NCI-H2107 treated with DMSO at 0.1 percent for 48 hours (cell line): ENCODE measurements at regions not wholly inside any gene's neighbourhood (a gene's known extent, or its start where the extent isn't known, plus 50 kb on each side); places are given as distances from the start of the nearest gene placed in this dataset.

ENCODE experiments used
- DNase-seq: peaks from one replicate; lab custom pipeline; 2025; ENCODE audit not compliant: unreplicated experiment; lab: John Stamatoyannopoulos, UW

- DNase-seq: no peak
These were observed 62.6 kb downstream of the MIS18A start for GRCh38 chr21:32216293-32216692.

DNA sequence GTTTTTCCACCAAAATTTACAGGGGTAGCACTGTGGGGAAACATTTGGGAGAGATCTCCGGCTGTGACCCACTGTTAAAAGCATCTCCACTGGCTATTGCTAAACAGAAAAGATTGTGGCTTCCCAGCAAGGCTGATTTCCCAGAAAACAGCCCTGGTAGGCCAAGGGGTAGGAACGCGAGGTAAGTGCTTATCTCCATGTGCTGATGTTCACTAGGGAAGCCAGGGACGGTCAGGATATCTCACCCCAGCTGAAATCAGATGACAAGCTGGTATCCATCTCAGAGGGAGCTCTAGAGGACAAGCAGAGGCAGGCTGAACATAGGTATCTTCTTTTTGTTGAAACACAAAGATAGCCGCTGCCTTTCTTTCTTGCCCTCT, 63.6 kb downstream of the MIS18A start:
- no peak for DNase-seq

GRCh38 chr21:32214654-32215305, 64.1 kb downstream of the MIS18A start:
- no peak for DNase-seq

- no peak for DNase-seq
These were observed 66.7 kb downstream of the MIS18A start for GRCh38 chr21:32212116-32212515.

DNA sequence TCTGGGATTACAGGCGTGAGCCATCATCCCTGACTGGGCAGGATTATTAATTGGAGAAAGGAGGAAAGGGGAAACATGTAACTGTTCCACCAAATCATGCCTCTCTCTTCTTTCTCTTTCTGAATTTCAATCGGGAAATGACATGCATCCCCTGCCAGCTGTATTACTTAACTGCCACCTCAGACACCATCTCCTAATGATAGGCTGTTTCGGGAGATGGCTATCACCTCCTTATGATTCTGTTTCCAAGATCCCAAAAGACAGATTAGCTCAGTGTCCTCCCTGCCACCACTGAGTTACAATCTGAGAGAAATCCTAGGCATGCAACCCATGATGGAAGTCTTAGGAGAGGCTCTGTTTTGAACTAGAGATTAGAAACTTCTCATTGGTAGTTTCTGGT, 67.5 kb downstream of the MIS18A start:
- no peak for DNase-seq

DNA sequence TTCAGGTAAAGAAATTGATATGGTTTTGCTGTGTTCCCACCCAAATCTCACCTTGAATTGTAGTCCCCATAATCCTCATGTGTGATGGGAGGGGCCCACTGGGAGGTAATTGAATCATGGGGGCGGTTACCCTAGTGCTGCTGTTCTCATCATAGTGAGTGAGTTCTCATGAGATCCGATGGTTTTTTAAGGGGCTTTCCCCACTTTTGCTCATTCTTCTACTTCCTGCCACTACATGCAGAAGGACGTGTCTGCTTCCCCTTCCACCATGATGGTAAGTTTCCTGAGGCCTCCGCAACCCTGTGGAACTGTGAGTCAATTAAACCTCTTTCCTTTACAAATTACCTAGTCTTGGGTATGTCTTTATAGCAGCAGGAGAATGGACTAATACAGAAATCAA, 69.3 kb downstream of the MIS18A start:
- DNase-seq: no peak

DNA sequence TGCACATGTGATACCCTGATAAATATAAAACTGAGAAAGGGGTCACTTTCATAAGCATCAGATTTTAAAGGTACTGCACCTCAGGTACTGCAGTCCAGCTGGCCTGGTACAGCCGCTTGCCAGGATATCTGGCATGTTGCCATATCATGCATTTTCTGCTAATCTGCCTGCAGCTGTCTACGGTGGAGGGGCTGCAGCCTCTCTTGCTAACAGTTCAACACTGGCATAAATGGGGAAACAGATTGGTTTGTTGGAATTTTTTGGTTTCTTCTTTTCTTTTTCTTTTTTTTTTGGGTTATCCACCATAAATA, 71.5 kb downstream of the MIS18A start:
- no peak for DNase-seq

GRCh38 chr21:32206631-32207405, 72.0 kb downstream of the MIS18A start:
- DNase-seq: no peak

GRCh38 chr21:32203877-32204480, 74.9 kb downstream of the MIS18A start:
- DNase-seq: no peak

DNA sequence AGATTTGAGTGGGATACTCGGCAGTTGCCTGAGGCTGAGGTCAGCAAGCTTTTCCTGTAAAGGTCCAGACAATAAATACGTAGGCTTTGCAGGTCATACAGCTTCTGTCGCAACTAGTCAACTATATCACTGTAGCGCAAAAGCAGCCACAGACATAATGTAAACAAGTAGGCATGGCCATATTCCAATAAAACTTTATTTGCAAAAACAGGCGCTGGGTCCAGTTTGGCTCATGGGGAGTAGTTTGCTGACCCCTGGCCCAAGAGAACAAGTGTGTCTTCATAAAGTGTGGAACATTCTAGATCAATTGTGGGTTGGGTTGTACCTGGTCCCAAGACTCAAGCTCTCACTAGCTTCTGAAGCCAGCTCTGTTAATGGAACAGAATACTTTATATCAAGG, 78.8 kb downstream of the MIS18A start:
- DNase-seq: no peak

DNA sequence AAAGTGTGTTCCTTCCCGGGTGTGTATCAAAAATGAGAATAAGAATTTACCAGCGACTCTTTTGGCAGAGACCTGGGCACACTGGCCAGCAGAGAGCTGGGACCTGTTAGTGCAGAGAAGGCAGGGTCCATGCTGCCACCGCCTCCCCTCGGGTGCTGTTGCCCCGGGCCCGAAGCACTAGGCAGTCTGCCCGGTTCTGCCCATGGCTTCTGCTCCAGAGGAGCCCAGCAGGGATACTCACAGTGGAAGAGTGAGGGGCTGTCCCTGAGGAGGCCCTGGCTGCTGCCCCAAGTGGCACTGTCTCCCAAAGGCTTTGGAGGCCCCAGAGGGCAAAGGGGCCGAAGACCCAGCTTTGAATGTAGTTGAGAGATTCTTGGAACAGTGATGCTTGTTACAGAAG, 80.5 kb downstream of the MIS18A start:
- DNase-seq: no peak

DNA sequence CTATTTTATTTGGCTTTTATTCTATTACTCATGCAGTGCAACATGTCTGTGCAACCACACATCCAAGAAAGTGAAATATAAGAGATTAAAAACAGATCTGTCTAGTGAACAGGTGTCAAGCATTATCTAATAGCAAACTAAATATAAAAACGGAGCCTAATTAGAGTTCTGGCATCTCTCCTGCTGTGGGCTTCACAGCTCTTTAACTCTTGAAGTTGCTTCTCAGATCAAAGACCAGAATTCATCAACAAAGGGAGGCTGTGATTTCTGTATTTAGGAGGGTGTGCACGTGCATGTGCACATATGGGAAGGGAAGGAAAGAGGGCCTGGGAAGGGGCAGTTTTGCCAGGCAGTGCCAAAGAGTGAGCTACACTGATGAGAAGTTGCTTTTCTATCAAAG, 81.0 kb downstream of the MIS18A start:
- DNase-seq: no peak

- DNase-seq: no peak
These were observed 82.8 kb downstream of the MIS18A start for GRCh38 chr21:32196001-32196400.

DNA sequence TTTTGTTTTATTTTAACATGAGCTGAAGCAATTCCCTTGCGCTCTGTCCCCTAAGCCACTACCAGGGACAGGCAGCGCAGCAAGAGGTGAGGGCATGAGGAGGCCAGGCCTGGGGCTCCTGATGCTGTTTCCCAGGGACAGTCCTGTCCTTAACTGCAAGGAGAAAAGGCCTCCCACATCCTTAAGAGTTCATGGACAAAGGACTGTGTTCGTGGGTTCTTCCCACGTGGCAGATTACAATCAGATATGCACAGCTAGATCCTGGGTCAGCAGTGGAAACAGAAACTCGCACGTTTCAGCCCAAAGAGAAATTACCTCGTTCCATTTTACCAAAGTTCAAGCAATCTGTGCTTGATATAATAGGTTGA, 85.8 kb downstream of the MIS18A start:
- no peak for DNase-seq

DNA sequence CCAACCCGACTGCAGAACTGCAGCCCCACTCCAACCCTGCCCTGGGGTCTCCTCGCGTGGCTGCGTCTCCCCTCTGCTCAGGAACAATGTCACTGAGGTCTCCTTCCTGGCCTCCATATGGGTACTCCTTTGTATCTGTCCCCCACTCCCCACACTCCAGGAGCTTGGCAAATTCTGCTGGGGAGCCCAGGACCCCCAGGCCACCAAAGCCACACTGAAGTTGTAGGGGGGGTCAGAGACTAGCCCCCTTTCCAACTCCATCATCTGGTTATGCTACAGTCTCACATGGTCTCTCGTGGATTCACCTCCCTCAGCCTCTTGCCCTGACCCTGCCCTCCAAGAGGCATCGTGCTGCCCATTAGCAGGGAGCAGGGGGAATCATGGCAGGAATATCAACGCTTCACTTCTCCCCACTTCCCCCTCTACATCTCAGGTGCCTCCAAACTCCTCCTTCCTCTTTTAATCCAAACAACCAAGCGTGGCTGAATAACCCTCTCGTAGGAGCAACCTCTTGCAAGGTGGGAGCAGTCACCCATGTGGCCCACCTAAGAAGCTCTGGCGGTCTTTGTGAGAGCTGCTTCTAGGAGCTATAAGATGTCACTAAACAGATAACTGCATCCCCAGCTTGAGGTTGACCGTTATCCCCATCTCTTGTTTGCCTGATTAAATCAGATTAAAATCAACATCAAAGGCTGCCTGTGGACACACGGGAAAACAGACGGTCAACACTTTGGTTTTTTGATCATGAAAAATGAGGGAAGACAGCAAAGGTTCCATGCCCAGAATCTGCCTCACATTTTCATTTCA, 86.4 kb downstream of the MIS18A start:
- no peak for DNase-seq

GRCh38 chr21:32190493-32191144, 88.2 kb downstream of the MIS18A start:
- DNase-seq: no peak

DNA sequence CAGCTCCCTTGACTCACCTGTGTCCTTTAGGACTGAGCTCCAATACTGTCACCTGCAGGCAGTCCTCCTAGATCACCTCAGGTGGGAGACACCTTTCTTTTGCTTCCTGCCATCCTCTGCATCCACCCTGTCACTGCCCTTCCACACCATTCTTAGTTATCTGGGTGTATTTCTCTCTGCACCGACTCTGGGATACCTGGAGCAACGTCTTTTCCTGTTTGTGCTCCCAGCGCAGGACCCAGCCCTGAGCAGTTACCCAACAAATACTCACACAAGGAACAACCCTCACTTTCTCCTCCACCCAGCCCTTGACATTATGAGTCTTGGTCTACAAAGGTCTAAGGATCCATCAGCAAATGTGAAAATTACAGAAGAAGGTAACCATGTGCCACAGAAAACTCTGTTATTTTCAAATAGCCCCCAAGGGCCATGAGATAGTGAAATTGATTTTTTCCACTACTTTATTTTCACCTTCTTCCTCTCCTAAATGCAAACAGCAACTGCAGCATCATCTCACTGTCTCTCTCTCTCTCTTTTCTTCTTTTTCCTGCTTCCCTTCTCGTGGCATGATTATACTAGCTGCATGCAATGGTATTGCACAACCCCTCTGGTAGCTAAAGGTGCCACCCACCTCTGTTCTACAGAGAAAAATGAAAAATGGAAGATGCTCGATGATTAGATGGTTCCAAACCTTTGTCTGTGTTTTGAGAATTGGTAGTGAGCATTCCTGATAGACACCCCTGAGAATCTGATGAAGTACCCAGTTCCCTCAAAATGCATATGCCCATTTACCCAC, 89.0 kb downstream of the MIS18A start:
- DNase-seq: no peak

DNA sequence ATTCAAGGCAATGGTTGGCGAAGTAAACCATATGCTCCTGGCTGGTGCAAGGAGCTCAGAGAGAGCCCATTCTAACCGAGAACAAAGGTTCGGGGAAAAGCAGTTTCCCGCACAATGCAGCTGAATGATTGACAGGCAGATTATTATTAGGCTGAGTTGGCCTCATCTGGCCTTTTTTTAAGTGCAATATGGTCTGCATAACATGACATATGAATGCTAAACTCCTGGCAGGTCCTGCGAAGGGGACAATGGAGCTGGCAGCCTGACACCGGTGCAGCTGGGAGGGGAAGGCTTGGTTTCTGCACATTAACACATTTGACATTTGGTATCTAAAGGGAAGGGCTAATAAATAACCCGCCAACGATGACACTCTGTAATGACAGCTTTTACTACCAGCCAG, 92.0 kb downstream of the MIS18A start:
- no peak for DNase-seq

DNA sequence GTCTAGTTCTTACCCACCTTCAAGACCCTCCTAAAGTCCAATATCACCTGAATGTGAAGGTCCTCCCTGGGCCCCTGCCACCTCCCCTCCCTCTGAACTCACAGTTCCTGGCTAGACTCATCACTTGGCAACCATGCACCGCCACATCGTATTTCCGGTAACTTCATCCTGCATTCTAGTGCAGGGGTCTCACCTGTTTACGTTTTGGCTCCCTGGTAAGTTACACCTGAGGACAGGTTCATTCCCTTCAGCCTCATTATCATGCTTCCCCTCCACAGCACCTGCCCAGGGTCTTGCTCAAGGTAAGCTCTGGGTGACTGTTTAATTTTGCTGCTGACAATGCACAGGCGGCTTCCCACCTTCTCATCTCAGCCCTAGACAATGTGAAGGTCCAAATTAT, 93.1 kb downstream of the MIS18A start:
- no peak for DNase-seq

DNA sequence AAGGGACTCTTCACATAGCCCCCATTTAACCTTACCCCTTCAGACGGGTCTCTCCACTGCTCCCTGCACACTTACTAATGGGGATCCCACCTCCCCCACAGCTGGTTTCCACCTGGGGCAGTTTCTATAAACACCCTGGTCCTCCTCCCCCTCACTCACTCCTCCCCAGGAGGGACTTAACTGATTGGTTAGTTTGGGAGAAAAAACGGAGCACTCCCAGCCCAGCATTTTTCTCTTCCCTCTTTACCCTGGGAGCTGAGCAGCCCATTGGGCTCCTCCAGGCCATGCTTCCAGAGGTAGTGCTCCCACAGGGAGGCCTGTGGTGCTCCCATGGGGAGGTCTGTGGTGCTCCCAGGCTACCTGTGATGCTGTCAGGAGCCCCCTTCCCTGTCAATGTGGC, 93.7 kb downstream of the MIS18A start:
- no peak for DNase-seq

GRCh38 chr21:32184485-32184884, 94.4 kb downstream of the MIS18A start:
- no peak for DNase-seq
